ENCODE measurements at regions not wholly inside any gene's neighbourhood (a gene's known extent, or its start where the extent isn't known, plus 50 kb on each side); places are given as distances from the start of the nearest gene placed in this dataset.

- TF ChIP-seq, protein P1, sequence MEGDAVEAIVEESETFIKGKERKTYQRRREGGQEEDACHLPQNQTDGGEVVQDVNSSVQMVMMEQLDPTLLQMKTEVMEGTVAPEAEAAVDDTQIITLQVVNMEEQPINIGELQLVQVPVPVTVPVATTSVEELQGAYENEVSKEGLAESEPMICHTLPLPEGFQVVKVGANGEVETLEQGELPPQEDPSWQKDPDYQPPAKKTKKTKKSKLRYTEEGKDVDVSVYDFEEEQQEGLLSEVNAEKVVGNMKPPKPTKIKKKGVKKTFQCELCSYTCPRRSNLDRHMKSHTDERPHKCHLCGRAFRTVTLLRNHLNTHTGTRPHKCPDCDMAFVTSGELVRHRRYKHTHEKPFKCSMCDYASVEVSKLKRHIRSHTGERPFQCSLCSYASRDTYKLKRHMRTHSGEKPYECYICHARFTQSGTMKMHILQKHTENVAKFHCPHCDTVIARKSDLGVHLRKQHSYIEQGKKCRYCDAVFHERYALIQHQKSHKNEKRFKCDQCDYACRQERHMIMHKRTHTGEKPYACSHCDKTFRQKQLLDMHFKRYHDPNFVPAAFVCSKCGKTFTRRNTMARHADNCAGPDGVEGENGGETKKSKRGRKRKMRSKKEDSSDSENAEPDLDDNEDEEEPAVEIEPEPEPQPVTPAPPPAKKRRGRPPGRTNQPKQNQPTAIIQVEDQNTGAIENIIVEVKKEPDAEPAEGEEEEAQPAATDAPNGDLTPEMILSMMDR (IDR thresholded peaks at IDR 0.05; ENCODE audit: low read depth, low read length): no peak
- no peak overlapping the region for H3K4me3 ChIP-seq (ENCODE audit: low read depth, low read length)
These were observed 404.5 kb downstream of the INHBA start for GRCh38 chr7:41298409-41298808.

DNA sequence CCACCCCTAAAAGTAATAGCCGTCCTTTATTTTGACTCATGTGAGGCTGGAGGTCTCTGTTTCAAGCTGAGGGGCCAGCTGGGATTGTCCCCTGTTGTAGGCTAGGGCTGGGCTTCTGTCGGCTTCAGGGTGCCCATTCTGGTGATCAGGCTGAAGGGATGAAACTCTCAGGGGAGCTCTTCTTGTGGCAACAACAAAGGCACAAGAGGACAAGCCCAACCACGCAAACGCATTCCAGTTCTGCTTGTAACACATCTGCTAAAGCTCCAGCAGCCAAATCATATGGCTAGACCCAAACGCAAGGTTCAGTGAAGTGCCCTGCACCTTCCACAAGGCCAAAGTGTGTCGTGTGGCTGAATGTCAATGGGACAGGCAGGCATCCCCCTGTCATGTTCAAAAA is 405.7 kb downstream of the INHBA start:
- TF ChIP-seq, protein P1 (IDR thresholded peaks at IDR 0.05; ENCODE audit: low read depth, low read length): no peak
- no peak overlapping the region for H3K4me3 ChIP-seq (ENCODE audit: low read depth, low read length)

- TF ChIP-seq, protein P1 (IDR thresholded peaks at IDR 0.05; ENCODE audit: low read depth, low read length): no peak
- no peak overlapping the region for H3K4me3 ChIP-seq (ENCODE audit: low read depth, low read length)
These were observed 407.5 kb downstream of the INHBA start for GRCh38 chr7:41295455-41295815.

DNA sequence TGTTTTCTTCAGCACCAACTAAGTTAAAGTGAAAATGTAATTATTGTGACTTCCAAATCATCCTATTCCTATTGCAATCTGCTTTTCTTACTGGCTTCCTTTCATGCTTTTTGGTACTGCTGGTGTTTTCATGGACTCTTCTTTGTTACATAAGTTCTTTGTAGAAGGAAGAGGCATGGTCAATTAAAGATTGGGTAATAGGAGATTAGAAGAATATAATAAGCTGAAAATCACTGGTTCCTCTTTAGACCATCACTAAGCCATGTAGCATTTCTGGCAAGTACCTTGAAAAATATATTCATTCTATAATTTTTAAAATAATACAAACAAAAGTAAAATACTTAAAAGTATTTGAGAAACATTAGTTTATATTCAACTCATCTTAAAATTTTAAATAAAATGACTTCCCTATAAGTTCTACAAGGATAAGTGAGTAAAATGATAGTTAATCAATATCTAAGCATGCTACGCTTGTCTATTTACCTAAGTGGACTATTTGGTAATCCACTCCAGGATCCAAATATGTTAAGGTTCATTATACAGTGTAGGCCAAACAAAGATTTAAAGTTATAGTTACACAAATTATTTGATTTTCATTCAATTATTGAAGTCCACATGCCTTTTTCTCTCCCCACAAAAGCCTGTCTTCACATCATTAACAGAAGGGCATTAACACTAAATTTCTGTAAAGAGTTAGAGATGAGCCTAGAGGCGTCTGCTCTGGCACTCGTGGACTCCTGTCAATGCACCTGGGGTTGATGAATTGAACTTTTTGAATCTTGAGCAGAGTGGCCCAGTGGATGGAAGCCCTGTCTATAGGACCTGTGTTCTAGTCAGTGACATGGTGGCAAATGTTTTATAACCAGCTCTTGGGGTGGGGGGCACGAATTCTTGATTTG is 408.1 kb downstream of the INHBA start:
- TF ChIP-seq, protein P1 (IDR thresholded peaks at IDR 0.05; ENCODE audit: low read depth, low read length): no peak
- H3K4me3 ChIP-seq (ENCODE audit: low read depth, low read length): no peak overlapping the region

GRCh38 chr7:41292487-41292886 is 410.4 kb downstream of the INHBA start:
- TF ChIP-seq, protein P1 (IDR thresholded peaks at IDR 0.05; ENCODE audit: low read depth, low read length): no peak
- no peak overlapping the region for H3K4me3 ChIP-seq (ENCODE audit: low read depth, low read length)

- TF ChIP-seq, protein P1 (IDR thresholded peaks at IDR 0.05; ENCODE audit: low read depth, low read length): no peak
- H3K4me3 ChIP-seq (ENCODE audit: low read depth, low read length): no peak overlapping the region
These were observed 415.1 kb downstream of the INHBA start for GRCh38 chr7:41287559-41288335.

DNA sequence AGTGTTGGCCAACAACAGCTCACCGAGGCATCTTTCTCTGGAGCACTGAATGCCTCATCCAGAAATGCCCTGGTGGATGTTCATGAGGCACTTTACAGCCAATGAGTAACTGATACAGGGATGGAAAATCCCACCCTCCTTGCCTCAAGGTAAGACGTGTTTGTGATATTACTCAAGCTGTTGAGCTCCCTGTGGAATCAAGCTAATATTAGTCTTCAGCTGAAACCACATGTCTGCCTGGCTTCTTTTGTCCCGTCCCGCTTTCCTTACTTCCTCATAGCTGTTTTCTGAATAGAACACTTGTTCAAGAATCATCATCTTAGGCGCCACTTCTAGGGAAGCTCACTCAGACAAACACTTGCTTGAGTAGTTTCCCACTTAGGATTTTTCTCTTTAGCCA is 422.4 kb downstream of the INHBA start:
- TF ChIP-seq, protein P1 (IDR thresholded peaks at IDR 0.05; ENCODE audit: low read depth, low read length): no peak
- no peak overlapping the region for H3K4me3 ChIP-seq (ENCODE audit: low read depth, low read length)

Data from WI38 (cell line).